ENCODE measurements at regions not wholly inside any gene's neighbourhood (a gene's known extent, or its start where the extent isn't known, plus 50 kb on each side); places are given as distances from the start of the nearest gene placed in this dataset.

GRCh38 chr9:129517006-129517405, 103.9 kb downstream of the C9orf50 start (continued):
- TF ChIP-seq RBBP5 (IDR thresholded peaks at IDR 0.05; ENCODE audit: borderline replicate concordance, low read depth, low read length) (no peak), POU5F1 (IDR thresholded peaks at IDR 0.05; ENCODE audit: low read depth, low read length) (no peak), TAF1 (IDR thresholded peaks at IDR 0.05; ENCODE audit: low read depth, low read length) (no peak), CBX5 (IDR thresholded peaks at IDR 0.05; ENCODE audit: low read depth, low read length) (no peak), SP4 (IDR thresholded peaks at IDR 0.05; ENCODE audit: low read length) (no peak), TCF12 (IDR thresholded peaks at IDR 0.05; ENCODE audit: low read depth, low read length) (no peak)
